Mesothelial cell of epicardium (in vitro differentiated cells): ENCODE measurements at regions not wholly inside any gene's neighbourhood (a gene's known extent, or its start where the extent isn't known, plus 50 kb on each side); places are given as distances from the start of the nearest gene placed in this dataset.

Experiments used
- DNase-seq, 2 experiments: peaks; one replicate each; pipeline ENCODE4 v3.0.0; 2021; ENCODE audit warnings: low spot score in 2 of 2; ENCODE audit not compliant: unreplicated experiment in 2 of 2
- H3K27ac Mint-ChIP-seq: 2 replicates; pipeline ENCODE4 v1.8.0; 2021; ENCODE audit warnings: mixed read lengths
- H3K27me3 Mint-ChIP-seq: 2 replicates; pipeline ENCODE4 v1.8.0; 2021; ENCODE audit warnings: low read depth, mixed read lengths
- H3K36me3 Mint-ChIP-seq: 2 replicates; pipeline ENCODE4 v1.8.0; 2021; ENCODE audit warnings: mixed read lengths
- H3K4me1 Mint-ChIP-seq: 2 replicates; pipeline ENCODE4 v1.8.0; 2021; ENCODE audit warnings: mixed read lengths
- H3K4me3 Mint-ChIP-seq: 2 replicates; pipeline ENCODE4 v1.8.0; 2021; ENCODE audit warnings: mild to moderate bottlenecking, moderate library complexity, mixed read lengths
- H3K9me3 Mint-ChIP-seq: 2 replicates; pipeline ENCODE4 v1.8.0; 2021; ENCODE audit warnings: mixed read lengths
- TF ChIP-seq, protein P1 (sequence below): fragments of 200-600 bp; sonication (generic); IDR thresholded peaks from one replicate; pipeline ENCODE4 v1.5.0; 2021; ENCODE audit warnings: antibody characterized with exemption; ENCODE audit not compliant: unreplicated experiment

DNA sequence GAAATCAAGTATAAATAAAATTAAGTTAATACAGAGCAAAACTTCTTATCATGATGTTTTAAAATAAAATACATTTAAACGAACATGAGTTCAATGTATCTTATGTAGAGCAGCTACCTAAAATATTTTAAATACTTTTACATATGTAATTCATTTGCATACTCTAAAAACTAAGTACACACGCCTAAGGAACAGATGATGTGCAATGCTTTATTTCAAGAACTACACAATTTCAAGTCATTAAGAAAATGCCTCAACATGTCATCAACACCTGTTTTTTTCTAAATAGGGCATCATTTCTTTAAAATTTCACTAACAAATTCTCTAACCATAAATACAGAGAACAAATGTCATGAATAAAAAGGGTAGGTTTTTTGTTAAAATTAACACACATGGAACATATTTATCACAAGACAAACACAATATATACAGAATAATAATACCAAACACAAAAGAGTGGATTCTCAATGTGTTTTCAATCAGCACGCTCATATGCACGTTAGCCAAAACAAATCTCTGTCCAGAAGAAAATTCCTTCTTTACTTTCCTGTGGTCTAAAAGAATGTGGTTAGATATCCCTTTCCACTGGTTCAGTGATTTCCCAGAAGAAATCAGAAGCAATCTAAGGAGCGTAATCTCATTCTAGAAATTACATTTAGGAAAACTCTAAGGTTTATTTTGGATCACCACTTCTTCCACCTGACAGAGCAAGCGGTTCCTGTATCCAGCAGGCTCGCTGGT, 73.0 kb upstream of the PFKP start:
- no peak overlapping the region for H3K4me3 Mint-ChIP-seq
- TF ChIP-seq, protein P1, sequence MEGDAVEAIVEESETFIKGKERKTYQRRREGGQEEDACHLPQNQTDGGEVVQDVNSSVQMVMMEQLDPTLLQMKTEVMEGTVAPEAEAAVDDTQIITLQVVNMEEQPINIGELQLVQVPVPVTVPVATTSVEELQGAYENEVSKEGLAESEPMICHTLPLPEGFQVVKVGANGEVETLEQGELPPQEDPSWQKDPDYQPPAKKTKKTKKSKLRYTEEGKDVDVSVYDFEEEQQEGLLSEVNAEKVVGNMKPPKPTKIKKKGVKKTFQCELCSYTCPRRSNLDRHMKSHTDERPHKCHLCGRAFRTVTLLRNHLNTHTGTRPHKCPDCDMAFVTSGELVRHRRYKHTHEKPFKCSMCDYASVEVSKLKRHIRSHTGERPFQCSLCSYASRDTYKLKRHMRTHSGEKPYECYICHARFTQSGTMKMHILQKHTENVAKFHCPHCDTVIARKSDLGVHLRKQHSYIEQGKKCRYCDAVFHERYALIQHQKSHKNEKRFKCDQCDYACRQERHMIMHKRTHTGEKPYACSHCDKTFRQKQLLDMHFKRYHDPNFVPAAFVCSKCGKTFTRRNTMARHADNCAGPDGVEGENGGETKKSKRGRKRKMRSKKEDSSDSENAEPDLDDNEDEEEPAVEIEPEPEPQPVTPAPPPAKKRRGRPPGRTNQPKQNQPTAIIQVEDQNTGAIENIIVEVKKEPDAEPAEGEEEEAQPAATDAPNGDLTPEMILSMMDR = no peak
- peaks cover 13% of the 10 kb centered on the region for H3K27me3 Mint-ChIP-seq
- no peaks in the 10 kb centered on the region for H3K9me3 Mint-ChIP-seq
- H3K27ac Mint-ChIP-seq = no peak overlapping the region
- DNase-seq = no peak
- H3K4me1 Mint-ChIP-seq = no peaks in the 10 kb centered on the region
- no peaks in the 10 kb centered on the region for H3K36me3 Mint-ChIP-seq

DNA sequence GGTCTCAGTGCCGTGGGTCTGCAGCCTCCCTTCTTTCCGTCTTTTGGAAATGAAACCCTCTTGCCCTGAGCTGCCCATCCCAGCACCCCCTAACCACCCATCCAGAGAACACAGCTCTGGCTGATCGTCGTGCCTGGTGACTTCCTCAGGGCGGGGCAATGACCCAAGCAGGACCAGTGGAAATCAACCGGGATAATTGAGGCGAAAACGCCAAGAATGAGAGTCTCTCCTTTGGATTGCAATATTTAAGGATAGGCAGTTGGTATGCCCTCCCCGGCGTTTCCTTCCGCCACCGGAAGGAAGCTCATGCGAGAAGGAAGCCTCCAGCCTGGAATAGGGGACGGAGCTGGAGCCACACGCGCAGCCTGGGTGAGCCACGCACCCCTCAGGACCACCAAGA, 73.7 kb upstream of the PFKP start:
- H3K4me3 Mint-ChIP-seq = no peak overlapping the region
- H3K4me1 Mint-ChIP-seq = no peaks in the 10 kb centered on the region
- DNase-seq = no peak
- no peaks in the 10 kb centered on the region for H3K9me3 Mint-ChIP-seq
- peaks cover 19% of the 10 kb centered on the region for H3K27me3 Mint-ChIP-seq
- TF ChIP-seq, protein P1 = no peak
- H3K36me3 Mint-ChIP-seq = no peaks in the 10 kb centered on the region
- no peak overlapping the region for H3K27ac Mint-ChIP-seq

DNA sequence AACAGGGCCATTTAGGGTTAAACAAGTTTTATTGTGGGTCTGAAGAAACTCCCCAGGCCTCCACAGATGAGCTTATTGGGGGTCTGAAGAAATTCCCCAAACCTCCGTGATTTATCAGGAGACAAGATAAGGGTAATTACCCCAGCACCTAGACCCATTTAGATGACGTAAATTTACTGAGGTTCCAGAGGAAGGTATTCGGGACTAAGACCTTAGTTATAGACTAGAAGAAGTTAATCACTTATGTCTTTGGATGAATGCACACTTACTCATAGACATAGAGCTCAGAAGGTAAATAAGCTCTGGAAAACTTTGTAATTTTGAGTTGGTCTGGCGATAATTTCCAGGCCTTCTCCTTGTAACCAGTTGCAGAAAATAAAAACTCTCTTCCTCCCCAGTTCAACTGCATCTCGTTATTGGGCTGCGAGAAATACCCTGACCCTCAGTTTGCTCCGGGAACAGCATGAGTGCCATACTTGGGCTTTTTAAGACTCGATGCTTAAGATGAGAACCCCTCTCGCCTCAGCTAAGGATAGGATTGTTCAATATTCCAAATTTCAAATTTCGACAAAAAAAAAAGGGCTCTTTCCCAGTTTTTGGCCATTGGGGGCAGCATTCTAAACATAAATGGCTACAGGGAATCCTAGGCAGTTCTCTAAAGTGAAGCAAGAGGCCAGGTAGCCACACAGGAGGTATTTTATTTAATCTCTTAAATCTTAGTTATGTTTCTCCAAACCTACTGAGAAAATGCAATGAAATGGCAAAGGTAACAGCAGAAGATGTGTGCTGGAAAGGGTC, 74.7 kb upstream of the PFKP start:
- H3K27me3 Mint-ChIP-seq = peaks cover 27% of the 10 kb centered on the region
- no peaks in the 10 kb centered on the region for H3K36me3 Mint-ChIP-seq
- no peak overlapping the region for H3K4me3 Mint-ChIP-seq
- no peak overlapping the region for H3K27ac Mint-ChIP-seq
- TF ChIP-seq, protein P1 = no peak
- DNase-seq = no peak
- H3K4me1 Mint-ChIP-seq = no peaks in the 10 kb centered on the region
- no peaks in the 10 kb centered on the region for H3K9me3 Mint-ChIP-seq

DNA sequence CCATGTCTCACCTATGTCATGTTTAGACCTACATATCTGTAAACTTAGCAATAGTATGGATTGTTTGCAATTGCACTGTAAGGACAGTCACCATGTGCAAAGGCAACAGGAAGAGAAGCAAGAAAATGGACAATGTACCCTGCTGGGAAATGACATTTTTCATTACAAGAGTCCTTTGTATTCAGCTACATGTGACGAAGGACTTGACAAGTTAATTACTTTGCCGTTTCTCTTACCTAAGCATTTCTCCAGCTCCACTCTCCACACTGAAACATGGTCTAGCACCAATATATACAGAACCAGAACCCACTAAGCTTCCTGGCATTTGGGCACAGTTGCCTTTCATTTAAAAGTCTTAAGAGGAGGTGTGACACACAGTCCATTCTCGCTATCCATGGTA, 76.6 kb upstream of the PFKP start:
- Mint-ChIP-seq H3K4me3 (no peak overlapping the region), H3K9me3 (no peaks in the 10 kb centered on the region), H3K36me3 (no peaks in the 10 kb centered on the region), H3K27ac (no peak overlapping the region), H3K4me1 (peaks cover 2% of the 10 kb centered on the region), H3K27me3 (peaks cover 36% of the 10 kb centered on the region)
- no peak for DNase-seq
- TF ChIP-seq, protein P1 = no peak

DNA sequence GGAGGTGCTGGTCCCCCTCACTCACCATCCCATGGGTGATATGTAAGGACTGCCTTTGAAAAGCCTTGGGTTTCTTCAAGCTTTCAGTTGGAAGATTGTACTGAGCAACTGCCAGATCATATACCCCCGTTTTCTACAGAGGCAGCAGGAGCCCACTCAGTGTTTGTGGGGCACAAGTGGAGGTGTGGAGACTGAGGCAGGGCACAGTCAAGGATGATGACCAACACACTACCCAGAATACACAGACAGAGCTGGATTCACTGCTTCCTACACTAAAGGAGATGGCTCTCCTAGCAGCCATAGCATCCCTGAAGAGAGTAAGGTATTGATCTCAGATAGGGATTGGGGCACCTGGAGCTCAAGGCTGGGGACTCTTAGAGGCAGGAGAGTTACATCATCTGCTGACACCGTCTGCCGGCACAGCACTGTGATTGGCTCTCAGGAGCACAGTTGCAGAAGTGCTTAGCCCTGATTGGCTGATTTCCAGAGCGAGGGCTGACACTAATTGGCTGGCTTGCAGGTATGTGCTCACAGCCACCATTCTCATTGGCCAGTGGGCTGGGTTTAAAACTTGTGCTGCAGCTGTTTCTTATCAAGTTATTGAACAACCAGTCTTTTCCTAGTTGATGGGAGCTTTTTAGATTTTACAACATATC, 77.9 kb upstream of the PFKP start:
- TF ChIP-seq, protein P1 = no peak
- H3K36me3 Mint-ChIP-seq = no peaks in the 10 kb centered on the region
- H3K27me3 Mint-ChIP-seq = peaks cover 37% of the 10 kb centered on the region
- H3K9me3 Mint-ChIP-seq = no peaks in the 10 kb centered on the region
- no peak for DNase-seq
- H3K4me1 Mint-ChIP-seq = peaks cover 2% of the 10 kb centered on the region
- H3K27ac Mint-ChIP-seq = no peak overlapping the region
- no peak overlapping the region for H3K4me3 Mint-ChIP-seq
